ENCODE measurements at regions not wholly inside any gene's neighbourhood (a gene's known extent, or its start where the extent isn't known, plus 50 kb on each side); places are given as distances from the start of the nearest gene placed in this dataset.

DNA sequence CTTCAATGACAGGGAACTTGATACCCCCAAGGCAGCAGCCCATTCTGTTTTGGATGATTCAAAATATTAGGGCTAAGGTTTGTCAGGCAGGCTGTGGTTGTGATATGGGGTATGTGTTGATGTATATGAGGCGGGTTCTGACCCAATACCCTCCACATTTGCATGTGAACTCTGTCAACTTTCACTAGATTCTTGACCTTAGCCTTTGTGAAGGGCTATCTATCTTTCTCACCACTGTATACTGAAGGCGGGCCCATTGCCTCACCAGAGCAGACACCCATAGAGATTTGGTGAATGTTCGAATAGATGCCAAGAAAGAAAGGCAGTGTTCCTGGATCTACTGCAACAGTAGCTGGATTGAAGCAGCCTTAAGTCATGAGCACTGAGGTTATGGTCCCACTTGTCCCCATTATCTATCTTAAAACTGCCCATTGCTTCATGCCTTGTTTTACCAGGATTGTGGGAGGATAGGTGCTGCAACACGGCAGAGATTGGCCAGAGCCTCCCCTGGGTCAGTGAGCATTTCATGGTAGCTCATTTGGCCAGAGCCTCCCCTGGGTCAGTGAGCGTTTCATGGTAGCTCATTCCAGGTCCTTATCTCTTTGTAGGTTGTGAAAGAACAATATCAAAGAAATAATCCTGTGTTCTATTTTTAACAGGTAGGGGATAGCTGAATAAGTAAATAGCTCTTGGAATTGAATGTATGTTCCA is 399.6 kb downstream of the TMEM135 start:
- Histone ChIP-seq H3K4me1 (no peaks in the 10 kb centered on the region), H3K9me3 (no peaks in the 10 kb centered on the region), H3K27ac (no peak overlapping the region), H3K27me3 (no peaks in the 10 kb centered on the region), H3K36me3 (replicated peaks in 1 of 2; ENCODE audit: insufficient read depth in 1 of 2, low read depth in 2 of 2) (no peaks in the 10 kb centered on the region), H3K4me3 (no peak overlapping the region)
- TF ChIP-seq, protein P1, sequence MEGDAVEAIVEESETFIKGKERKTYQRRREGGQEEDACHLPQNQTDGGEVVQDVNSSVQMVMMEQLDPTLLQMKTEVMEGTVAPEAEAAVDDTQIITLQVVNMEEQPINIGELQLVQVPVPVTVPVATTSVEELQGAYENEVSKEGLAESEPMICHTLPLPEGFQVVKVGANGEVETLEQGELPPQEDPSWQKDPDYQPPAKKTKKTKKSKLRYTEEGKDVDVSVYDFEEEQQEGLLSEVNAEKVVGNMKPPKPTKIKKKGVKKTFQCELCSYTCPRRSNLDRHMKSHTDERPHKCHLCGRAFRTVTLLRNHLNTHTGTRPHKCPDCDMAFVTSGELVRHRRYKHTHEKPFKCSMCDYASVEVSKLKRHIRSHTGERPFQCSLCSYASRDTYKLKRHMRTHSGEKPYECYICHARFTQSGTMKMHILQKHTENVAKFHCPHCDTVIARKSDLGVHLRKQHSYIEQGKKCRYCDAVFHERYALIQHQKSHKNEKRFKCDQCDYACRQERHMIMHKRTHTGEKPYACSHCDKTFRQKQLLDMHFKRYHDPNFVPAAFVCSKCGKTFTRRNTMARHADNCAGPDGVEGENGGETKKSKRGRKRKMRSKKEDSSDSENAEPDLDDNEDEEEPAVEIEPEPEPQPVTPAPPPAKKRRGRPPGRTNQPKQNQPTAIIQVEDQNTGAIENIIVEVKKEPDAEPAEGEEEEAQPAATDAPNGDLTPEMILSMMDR (IDR thresholded peaks at IDR 0.05): no peak
- no peak for TF ChIP-seq POLR2A (IDR thresholded peaks at IDR 0.05)
- 62 to 66% methylated on average over 5 of the region's 5 CpGs for WGBS, 2 donors
- ATAC-seq (no peak), DNase-seq (no peak)
- intact Hi-C loops (cut with DNase I): no loop called here

DNA sequence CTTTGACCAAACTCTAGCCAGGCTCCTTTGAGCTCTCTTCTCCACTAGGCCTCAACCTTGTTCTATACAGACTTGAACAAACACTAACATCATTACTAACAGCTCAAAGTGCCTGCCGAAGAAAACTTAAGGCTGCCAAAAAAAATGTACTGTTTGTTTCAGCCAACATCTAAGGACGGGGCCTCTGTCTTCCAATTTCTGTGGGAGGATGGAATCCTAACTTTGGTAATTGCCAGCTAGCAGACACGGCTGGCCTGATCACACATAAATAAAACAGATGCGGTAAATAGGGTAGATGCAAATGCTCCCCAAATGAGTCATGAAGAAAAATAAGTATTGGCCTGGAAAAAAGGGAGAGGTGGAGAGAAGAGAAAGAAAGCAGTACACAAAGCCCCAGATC is 394.3 kb downstream of the TMEM135 start:
- intact Hi-C loops (cut with DNase I): no loop called here
- ATAC-seq (peak; percentile 47), DNase-seq (peak in 2 of 4 donors; percentile 7 to 28)
- 70 to 78% methylated on average over 4 of the region's 4 CpGs for WGBS, 2 donors
- Histone ChIP-seq H3K9me3 (no peaks in the 10 kb centered on the region), H3K27me3 (no peaks in the 10 kb centered on the region), H3K27ac (no peak overlapping the region), H3K4me1 (no peaks in the 10 kb centered on the region), H3K4me3 (no peak overlapping the region), H3K36me3 (replicated peaks in 1 of 2; ENCODE audit: insufficient read depth in 1 of 2, low read depth in 2 of 2) (no peaks in the 10 kb centered on the region)
- no peak for TF ChIP-seq POLR2A (IDR thresholded peaks at IDR 0.05)
- TF ChIP-seq, protein P1 (IDR thresholded peaks at IDR 0.05): no peak

DNA sequence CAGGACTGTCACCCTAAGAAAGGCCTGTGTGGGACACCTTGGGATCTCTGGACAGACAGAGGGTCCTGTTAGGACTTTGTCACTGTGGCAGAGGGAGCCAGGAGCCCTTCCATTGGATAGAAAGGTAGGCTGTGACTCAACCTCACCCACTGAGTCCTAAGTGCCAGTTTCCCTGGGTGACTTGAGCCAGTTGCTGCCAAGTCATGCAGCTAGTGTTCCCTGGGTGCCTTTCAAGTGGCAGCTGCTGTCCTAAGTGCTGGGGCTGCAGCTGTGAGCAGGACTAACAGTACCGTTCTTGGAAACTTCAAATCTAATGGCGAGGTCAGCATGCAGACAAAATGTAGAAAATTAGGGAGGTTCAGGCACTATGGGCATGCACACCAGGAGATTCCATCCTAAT is 393.7 kb downstream of the TMEM135 start:
- H3K27ac ChIP-seq: no peak overlapping the region
- no peaks in the 10 kb centered on the region for H3K9me3 ChIP-seq
- H3K36me3 ChIP-seq (replicated peaks in 1 of 2; ENCODE audit: insufficient read depth in 1 of 2, low read depth in 2 of 2): no peaks in the 10 kb centered on the region
- DNase-seq: peak in 1 of 4 donors; percentile 5
- intact Hi-C loops (cut with DNase I): no loop called here
- 91 to 94% methylated on average over 2 of the region's 2 CpGs for WGBS, 2 donors
- H3K4me3 ChIP-seq: no peak overlapping the region
- TF ChIP-seq, protein P1 (IDR thresholded peaks at IDR 0.05): no peak
- TF ChIP-seq POLR2A (IDR thresholded peaks at IDR 0.05): no peak
- no peaks in the 10 kb centered on the region for H3K27me3 ChIP-seq
- no peak for ATAC-seq
- H3K4me1 ChIP-seq: no peaks in the 10 kb centered on the region

DNA sequence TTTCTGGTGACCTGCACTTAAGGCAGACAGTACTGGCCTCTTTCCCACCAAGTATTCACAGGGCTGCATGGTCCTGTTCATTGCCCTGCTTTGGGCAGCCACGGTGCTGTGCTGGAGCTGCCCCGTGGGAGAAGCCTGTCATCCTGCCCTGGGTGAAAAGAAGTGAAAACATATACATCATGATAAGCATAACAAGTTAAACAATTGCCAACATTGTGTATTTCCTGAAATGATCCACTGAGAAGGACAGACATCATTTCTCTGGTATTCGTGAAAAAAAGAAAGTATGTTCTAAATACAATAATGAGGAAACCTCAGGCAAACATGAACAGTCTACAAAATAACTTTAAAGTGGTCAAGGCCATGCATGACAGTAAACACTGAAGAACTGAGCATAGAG is 393.1 kb downstream of the TMEM135 start:
- TF ChIP-seq, protein P1 (IDR thresholded peaks at IDR 0.05): no peak
- no peak for TF ChIP-seq POLR2A (IDR thresholded peaks at IDR 0.05)
- Histone ChIP-seq H3K27me3 (no peaks in the 10 kb centered on the region), H3K36me3 (replicated peaks in 1 of 2; ENCODE audit: insufficient read depth in 1 of 2, low read depth in 2 of 2) (no peaks in the 10 kb centered on the region), H3K9me3 (no peaks in the 10 kb centered on the region), H3K4me1 (no peaks in the 10 kb centered on the region), H3K27ac (no peak overlapping the region), H3K4me3 (no peak overlapping the region)
- intact Hi-C loops (cut with DNase I): no loop called here
- ATAC-seq: no peak
- no peak for DNase-seq
- WGBS, 2 donors: 16 to 27% methylated on average over 3 of the region's 3 CpGs

DNA sequence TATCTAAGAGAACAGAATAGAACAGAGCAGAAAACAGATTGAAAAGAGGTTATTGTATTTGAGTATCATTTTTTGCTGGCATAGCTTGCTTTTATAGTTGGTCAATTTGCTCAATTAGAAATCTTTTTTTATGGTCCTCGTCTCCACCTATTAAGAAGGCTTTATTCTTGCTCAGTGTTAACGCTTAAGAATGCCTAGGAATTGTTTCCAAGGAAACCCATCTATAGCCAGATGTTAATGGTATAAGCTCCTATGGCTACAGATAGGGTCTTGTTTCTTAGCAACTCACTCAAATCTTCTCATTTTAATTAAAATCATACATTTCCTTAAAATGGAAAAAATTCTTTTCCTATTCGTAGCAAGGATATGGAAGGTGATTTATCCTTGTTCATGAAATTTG is 392.3 kb downstream of the TMEM135 start:
- Histone ChIP-seq H3K4me3 (no peak overlapping the region), H3K27ac (no peak overlapping the region), H3K36me3 (replicated peaks in 1 of 2; ENCODE audit: insufficient read depth in 1 of 2, low read depth in 2 of 2) (no peaks in the 10 kb centered on the region), H3K27me3 (no peaks in the 10 kb centered on the region), H3K9me3 (no peaks in the 10 kb centered on the region), H3K4me1 (no peaks in the 10 kb centered on the region)
- DNase-seq (no peak), ATAC-seq (no peak)
- WGBS, 2 donors: 57 to 61% methylated on average over 3 of the region's 3 CpGs
- intact Hi-C loops (cut with DNase I): loop anchor here (10.0 kb wide), 1 partner anchor 485 kb away; no protein-coding TSS in a partner anchor
- TF ChIP-seq POLR2A (IDR thresholded peaks at IDR 0.05): no peak
- TF ChIP-seq, protein P1 (IDR thresholded peaks at IDR 0.05): no peak
